GM19438 (cell line): ENCODE measurements at regions not wholly inside any gene's neighbourhood (a gene's known extent, or its start where the extent isn't known, plus 50 kb on each side); places are given as distances from the start of the nearest gene placed in this dataset.

Experiments used
- ATAC-seq: cut with Tn5 transposase; IDR thresholded peaks from one replicate; pipeline ENCODE4 v1.9.1; 2021; ENCODE audit warnings: low read depth; ENCODE audit not compliant: unreplicated experiment

DNA sequence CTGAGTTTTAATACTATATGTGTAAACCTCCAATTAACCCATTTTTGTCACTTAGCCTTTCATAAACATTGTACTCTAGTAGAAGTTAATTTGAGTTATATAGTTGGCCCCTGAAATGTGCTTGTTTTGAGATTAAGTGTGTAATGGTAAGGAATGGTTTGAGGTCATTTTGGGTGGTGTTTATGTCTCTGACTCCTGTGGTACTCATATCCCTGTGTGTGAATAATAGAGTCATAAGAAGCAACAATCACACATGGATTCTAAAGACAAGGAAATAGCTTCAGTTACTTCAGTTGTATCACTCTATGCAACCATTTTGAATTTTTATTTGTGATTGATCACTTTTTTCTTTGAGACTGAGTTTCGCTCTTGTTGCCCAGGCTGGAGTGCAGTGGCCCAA lies 408.5 kb downstream of the MFSD1 start:
- no peak for ATAC-seq

GRCh38 chr3:159216311-159216710 lies 414.5 kb downstream of the MFSD1 start:
- ATAC-seq: no peak

GRCh38 chr3:159219231-159219630 lies 417.4 kb downstream of the MFSD1 start:
- ATAC-seq: no peak

DNA sequence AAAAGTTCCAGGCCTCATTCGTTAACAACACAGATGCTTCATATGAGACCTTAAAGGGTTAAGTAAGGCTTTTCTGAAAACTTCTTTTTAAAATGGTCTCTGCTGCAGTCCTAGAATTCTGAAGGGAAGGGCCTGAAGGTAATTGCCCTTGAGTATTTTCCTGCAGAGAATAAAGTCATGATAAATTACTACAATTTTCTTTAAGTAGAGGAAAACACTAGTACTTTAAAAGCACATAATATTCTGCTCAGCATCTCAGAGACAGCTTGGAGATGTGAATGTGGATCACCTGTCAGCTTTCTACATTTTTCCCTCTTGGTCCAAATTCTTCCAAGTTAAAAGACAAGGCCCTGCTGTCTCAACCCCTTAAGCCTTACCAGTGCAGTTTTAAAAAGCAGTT lies 419.5 kb downstream of the MFSD1 start:
- ATAC-seq: no peak

- no peak for ATAC-seq
These were observed 427.3 kb downstream of the MFSD1 start for GRCh38 chr3:159229116-159229680.

DNA sequence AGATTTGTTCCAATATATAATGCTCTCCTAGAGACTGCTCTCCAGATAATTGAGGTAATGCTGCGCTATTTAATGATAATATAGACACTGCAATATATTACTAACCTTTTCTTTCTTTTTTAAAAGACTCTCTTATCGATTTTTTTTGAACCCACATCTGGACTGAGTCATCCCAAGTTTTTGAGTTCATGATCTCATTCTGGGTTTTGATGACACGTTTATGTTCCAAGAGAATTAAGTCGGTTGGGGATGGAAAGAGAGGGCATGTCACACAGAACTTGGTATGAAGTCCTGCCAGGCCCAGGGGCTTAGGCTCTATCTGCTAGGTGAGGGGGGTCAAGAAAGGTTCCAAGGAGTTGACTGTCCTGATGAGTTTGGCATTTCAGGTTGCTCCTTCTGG lies 431.1 kb downstream of the MFSD1 start:
- ATAC-seq: no peak

GRCh38 chr3:159233734-159234133 lies 431.9 kb downstream of the MFSD1 start:
- ATAC-seq: no peak

GRCh38 chr3:159234306-159234705 lies 432.5 kb downstream of the MFSD1 start:
- no peak for ATAC-seq

- ATAC-seq: no peak
These were observed 434.5 kb downstream of the MFSD1 start for GRCh38 chr3:159236321-159236720.

DNA sequence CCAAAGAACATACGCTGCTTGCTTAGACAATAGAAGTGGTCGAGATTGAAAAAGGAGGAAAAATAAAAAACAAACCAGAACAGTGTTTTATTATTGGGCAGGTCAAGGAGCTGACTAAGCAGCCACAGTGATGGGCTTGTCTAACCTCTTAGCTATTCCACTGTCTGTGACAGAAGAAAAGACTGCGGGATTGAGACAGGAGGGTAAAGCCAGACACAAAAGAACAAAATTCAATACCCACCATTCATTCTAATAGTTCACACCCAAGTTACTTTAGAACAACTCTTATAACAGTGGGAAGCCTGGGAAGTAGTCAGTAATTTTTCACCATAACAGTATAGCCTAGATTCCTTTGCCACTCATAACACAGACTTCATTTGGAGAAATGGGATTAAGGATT lies 435.4 kb downstream of the MFSD1 start:
- no peak for ATAC-seq

GRCh38 chr3:159238646-159239045 lies 436.8 kb downstream of the MFSD1 start:
- ATAC-seq: no peak

DNA sequence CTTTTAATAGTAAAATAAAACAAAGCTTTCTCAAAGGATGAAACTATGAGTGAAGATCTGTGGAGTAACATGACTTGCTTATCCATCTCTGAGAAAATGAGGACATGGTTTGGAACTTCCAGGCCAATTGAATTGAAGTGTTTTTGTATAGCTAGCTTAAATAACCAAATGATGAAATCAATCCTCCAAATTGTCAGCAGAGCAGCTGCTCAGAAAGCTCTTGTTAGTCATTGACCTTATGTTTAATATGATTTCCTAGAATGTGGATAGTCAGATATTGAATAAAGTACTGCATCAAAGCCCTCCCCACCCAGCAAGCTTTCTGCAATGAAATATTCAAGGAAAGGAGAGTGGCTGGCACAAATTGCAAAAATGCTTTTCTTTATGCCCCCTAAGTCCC lies 437.2 kb downstream of the MFSD1 start:
- no peak for ATAC-seq

- no peak for ATAC-seq
These were observed 443.1 kb downstream of the MFSD1 start for GRCh38 chr3:159244933-159245332.

DNA sequence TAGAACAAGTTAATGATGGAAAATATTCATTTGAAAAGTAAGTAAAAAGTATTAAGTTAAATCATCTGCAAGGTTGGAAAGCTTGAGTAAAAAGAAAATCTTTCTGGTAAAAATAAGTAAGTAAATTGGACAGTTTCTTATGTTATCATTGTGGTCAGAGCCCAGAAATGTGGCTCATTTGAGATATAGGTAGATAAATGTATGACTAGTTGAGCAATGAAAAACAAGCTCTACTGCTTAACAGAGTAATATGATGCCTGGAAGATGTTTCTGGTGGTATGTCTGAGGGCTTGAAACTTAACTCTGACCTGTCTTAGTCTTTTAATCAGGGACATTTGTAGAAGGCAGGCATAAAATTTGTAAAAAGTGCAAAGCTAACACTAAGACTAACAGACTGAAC lies 444.0 kb downstream of the MFSD1 start:
- no peak for ATAC-seq

DNA sequence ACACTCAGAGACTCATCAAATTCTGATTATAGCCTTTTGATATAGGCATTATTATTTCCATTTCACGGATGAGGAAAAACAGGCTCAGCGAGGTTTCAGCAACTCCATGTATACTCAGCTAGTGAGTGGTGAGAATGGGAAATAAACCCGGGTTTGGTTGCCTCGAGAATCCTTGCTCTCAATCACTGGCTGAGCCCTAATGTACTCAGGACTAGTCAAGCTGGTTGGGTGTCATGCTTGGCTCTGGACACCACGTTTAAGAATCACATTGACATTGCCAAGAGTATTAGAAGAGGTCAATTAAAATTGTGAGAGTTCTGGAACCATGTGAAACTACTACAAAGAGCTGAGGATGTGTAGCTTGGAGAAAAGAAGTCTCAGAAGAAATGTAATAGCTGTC lies 444.5 kb downstream of the MFSD1 start:
- no peak for ATAC-seq

DNA sequence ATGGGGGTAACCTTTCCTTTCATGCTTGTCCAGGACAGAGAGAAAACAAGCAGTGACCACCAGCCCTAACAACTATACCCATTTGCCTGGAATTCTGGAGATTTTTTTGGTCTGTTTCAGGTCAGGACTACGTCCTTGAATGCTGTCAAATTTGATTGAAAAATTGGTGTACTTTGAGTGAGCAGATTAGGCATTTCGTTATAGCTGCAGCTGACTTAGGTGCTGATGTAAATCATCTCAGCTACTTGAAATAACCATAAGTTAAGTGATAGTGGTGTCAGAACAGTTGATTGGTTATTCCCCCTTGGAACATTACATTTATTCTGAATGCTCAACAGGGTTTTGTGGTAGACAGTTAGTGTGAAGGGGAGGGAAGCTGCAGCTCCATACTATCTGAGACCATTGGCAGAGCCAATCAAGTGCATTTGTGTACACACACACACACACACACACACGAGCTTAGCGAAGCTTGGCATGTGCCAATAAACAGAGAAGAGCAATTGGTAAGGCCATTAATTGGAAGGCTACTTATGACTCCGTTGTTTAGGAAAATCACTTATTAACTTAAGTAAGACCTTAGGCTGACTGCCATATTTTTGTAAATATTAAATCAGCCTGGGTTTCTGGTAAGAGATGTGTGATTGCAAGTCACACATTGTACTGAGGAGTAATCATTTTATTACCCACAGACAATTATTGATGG lies 447.8 kb downstream of the MFSD1 start:
- ATAC-seq: no peak

DNA sequence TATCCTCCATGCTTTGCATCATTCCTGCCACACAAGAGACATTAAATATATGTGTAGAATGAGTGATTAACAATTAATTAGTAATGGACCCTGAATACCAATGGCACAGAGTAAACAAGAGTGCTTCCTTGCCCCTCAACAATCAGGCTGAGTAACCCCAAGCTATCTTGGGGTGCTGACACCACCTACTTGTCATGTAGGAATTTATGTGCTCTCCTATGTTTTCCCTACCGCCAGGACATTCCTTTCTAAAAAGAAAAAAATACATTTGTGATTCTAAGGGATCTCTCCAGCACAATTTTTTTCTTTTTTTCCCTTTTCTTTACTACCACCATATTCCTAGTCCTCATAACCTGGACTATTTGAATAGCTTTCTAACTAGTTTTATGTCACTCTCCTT lies 449.1 kb downstream of the MFSD1 start:
- ATAC-seq: no peak

DNA sequence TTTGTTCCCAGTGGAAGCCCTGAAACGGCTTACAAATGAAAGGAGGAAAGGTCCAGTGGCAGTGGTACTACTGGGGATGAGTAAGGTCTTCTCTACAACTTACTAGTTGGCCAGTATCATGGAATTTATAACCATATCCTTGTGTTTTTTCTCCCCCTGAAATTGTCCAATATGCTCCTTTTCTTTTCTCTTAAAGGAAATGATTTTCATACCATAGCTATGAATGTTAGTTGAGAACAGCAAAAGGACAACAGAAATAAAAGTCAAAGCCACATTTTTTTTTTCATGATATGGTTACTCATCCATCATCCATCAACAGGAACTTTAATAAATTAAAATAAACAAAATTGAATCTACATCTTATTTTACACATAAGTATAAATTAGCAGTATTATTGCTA lies 450.4 kb downstream of the MFSD1 start:
- ATAC-seq: no peak

GRCh38 chr3:159252772-159253384 lies 451.0 kb downstream of the MFSD1 start:
- ATAC-seq: no peak

DNA sequence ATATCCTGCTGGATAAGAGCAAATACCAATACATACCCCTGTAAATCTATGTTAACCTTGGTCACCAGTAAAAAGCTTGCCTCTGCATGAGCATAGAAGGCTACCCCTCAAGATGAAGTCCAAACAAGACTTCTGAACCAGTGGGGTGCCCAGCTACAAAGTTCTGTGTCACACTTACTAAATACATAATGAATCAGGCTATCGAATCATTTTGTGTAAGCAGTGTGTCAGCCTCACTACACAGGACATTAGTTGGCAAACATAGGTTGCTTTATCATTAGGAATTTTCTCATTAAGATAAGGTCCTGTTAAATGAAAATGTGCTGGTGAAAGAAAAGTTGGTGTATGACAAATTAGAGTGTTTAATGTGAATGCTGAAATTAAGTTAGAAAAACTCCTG lies 452.0 kb downstream of the MFSD1 start:
- ATAC-seq: no peak

DNA sequence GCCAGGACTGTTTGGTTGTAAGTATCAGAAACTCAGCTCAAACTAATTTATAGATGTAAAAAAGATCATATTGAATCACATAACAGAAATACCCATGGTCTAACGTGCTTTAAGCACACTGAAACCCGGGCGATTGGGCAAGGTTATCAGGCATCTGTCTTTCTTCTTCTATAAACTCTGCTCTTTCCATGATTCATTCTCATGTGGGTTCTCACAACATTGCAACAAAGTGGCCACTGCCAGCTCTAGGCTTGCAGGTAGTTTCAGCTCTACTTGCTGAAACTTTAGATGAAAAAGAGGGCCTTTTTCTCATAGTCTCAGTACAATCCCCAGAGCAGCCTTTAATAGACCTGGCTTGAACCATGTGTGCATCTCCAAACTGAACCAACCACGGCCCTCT lies 456.1 kb downstream of the MFSD1 start:
- ATAC-seq: no peak

GRCh38 chr3:159258934-159259333 lies 457.1 kb downstream of the MFSD1 start:
- no peak for ATAC-seq
